ENCODE measurements at regions not wholly inside any gene's neighbourhood (a gene's known extent, or its start where the extent isn't known, plus 50 kb on each side); places are given as distances from the start of the nearest gene placed in this dataset.

DNA sequence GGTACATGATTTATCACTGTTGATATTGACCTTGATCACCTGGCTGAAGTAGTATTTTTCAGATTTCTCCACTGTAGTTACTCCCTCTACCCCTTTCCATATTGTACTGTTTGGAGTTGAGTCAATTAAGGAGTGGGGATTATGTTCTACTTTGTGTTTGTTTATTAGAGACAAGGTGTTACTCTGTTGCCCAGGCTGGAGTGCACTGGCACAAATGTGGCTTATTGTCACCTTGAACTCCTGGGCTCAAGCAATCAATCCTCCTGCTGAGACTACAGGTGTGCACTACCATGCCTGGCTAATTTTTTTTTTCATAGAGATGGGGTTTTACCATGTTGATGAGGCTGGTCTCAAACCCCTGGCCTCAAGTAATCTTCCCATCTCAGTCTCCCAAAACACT, 85.3 kb upstream of the CCDC90B start:
- H3K4me2 ChIP-seq (ENCODE audit: insufficient read depth, insufficient read length, low read length), result no peak overlapping the region
- no peak overlapping the region for H2BK120ac ChIP-seq (ENCODE audit: low read depth, low read length, poor library complexity, severe bottlenecking)
- H3K9ac ChIP-seq (ENCODE audit: extremely low read depth, insufficient read length, low read length), result no peak overlapping the region
- H3K27me3 Mint-ChIP-seq (ENCODE audit: low read depth), result peaks cover 3% of the 10 kb centered on the region; the same call in 1 of the 2 replicates
- H3K9me3 Mint-ChIP-seq, result peaks cover 23 to 33% of the 10 kb centered on the region in 2 experiments
- H3K4ac ChIP-seq (ENCODE audit: low read depth, low read length), result no peak overlapping the region
- H2BK20ac ChIP-seq (ENCODE audit: low read depth, low read length, poor library complexity, severe bottlenecking), result no peak overlapping the region
- TF ChIP-seq, protein P1, sequence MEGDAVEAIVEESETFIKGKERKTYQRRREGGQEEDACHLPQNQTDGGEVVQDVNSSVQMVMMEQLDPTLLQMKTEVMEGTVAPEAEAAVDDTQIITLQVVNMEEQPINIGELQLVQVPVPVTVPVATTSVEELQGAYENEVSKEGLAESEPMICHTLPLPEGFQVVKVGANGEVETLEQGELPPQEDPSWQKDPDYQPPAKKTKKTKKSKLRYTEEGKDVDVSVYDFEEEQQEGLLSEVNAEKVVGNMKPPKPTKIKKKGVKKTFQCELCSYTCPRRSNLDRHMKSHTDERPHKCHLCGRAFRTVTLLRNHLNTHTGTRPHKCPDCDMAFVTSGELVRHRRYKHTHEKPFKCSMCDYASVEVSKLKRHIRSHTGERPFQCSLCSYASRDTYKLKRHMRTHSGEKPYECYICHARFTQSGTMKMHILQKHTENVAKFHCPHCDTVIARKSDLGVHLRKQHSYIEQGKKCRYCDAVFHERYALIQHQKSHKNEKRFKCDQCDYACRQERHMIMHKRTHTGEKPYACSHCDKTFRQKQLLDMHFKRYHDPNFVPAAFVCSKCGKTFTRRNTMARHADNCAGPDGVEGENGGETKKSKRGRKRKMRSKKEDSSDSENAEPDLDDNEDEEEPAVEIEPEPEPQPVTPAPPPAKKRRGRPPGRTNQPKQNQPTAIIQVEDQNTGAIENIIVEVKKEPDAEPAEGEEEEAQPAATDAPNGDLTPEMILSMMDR (conservative IDR thresholded peaks at IDR 0.05), result no peak
- H3K9me3 ChIP-seq (ENCODE audit: control insufficient read depth, low read depth, low read length), result no peaks in the 10 kb centered on the region
- H3K36me3 Mint-ChIP-seq (ENCODE audit: insufficient read depth in 1 of 3, low read depth in 3 of 3), result peaks cover 12 to 28% (median 20%) of the 10 kb centered on the region in 3 experiments; a peak in 6 of 7 replicates
- H4K8ac ChIP-seq (replicated peaks; ENCODE audit: insufficient read length, low read depth, low read length), result no peak overlapping the region
- no peak overlapping the region for H3K23ac ChIP-seq (ENCODE audit: insufficient read length, low read depth, low read length)
- H2BK12ac ChIP-seq (ENCODE audit: insufficient read length, low read depth, low read length), result no peak overlapping the region
- H3K27ac ChIP-seq (ENCODE audit: insufficient read length, low read depth, low read length), result no peak overlapping the region
- H3K27me3 ChIP-seq (ENCODE audit: insufficient read depth, low read length), result no peaks in the 10 kb centered on the region
- no peaks in the 10 kb centered on the region for H3K4me1 ChIP-seq (ENCODE audit: insufficient read depth, low read length)
- no peak overlapping the region for H3K27ac Mint-ChIP-seq
- no peak overlapping the region for H3T11ph ChIP-seq (ENCODE audit: low read length)
- no peak overlapping the region for H3K56ac ChIP-seq (ENCODE audit: insufficient read length, low read depth, low read length)
- no peak overlapping the region for H2AK5ac ChIP-seq (ENCODE audit: insufficient read length, low read length)
- H3K4me3 Mint-ChIP-seq, result no peak overlapping the region
- peaks cover 0 to 8% of the 10 kb centered on the region in 2 experiments; a peak in 2 of 4 replicates for H3K4me1 Mint-ChIP-seq
- no peak for DNase-seq
- no peak overlapping the region for H2BK15ac ChIP-seq (ENCODE audit: low read depth, low read length)
- H2AFZ ChIP-seq (ENCODE audit: low read length), result no peak overlapping the region
- no peak overlapping the region for H3K14ac ChIP-seq (ENCODE audit: insufficient read depth, low read length)
- H4K91ac ChIP-seq (ENCODE audit: insufficient read length, low read depth, low read length), result no peak overlapping the region
- no peaks in the 10 kb centered on the region for H3K79me2 ChIP-seq (ENCODE audit: insufficient read depth, low read length)
- H3K23me2 ChIP-seq (ENCODE audit: insufficient read length, low read depth, low read length, poor library complexity, severe bottlenecking), result no peaks in the 10 kb centered on the region
- H4K20me1 ChIP-seq (ENCODE audit: control insufficient read depth, insufficient read depth, insufficient read length), result no peaks in the 10 kb centered on the region
- no peak overlapping the region for H4K5ac ChIP-seq (ENCODE audit: insufficient read length, low read depth, low read length)
- H3K18ac ChIP-seq (ENCODE audit: insufficient read length, low read depth, low read length), result no peak overlapping the region
- no peaks in the 10 kb centered on the region for H3K79me1 ChIP-seq (ENCODE audit: insufficient read depth, low read depth, low read length, poor library complexity, severe bottlenecking)
- H2BK5ac ChIP-seq (ENCODE audit: insufficient read length, low read length), result no peak overlapping the region
